ENCODE measurements at regions not wholly inside any gene's neighbourhood (a gene's known extent, or its start where the extent isn't known, plus 50 kb on each side); places are given as distances from the start of the nearest gene placed in this dataset.

- ATAC-seq (no peak), DNase-seq (ENCODE audit: missing footprints) (no peak)
- intact Hi-C loops (cut with DNase I) = no loop called here
These were observed 200.9 kb upstream of the PKDCC start for GRCh38 chr2:41846962-41847361.

DNA sequence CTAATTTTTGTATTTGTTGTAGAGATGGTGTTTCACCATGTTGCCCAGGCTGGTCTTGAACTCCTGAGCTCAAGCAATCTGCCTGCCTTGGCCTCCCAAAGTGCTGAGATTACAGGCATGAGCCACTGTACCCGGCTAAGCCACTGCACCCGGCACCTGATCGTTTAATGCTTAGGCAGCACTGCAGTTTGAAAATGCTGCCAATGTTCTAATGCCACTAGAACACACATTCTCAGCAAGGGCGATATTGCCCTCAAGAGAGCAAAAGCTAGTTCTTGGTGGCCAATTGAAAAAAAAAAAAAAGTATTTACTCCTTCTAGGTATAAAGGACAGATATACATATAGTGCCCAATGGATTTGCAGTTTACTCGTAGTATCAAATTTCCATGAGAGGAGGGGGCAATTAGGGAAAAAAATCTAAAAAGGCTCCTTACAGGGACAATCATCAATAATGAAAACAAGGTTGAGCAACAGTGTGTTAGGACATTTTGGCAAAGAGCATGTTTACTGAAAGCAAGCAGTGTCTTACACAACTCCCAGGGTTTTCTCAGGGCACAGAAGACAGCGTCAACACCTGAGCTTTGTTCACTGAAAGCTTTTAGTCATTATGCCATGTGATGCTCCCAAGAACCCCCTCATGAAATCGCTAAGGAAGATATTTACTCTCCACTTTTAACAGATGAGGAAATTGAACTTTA lies 199.9 kb upstream of the PKDCC start:
- DNase-seq (ENCODE audit: missing footprints) = no peak
- ATAC-seq = peak; percentile 46
- intact Hi-C loops (cut with DNase I) = no loop called here

DNA sequence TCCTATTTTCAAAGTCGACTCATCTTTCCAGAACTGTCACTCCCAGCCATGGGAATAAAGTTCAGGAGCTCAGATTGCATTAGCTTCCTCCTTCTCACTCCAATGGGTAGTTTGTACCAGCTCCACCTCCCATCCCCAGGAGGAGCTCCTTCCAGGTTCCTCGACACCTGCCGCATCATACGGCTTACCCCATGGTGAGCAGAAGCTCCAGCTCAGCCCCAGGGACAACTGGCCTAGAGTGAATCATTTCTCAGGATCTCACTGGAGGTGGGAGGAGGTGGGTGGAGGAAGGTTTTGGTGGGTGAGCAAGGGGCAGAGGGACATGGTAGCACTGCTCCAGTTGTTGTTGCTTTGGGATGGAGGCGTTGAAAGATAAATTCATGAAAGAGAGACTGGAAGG lies 196.3 kb upstream of the PKDCC start:
- DNase-seq (ENCODE audit: missing footprints) (no peak), ATAC-seq (no peak)
- intact Hi-C loops (cut with DNase I) = loop anchor here (5.0 kb wide), 1 partner anchor 236 kb away; no protein-coding TSS in a partner anchor

DNA sequence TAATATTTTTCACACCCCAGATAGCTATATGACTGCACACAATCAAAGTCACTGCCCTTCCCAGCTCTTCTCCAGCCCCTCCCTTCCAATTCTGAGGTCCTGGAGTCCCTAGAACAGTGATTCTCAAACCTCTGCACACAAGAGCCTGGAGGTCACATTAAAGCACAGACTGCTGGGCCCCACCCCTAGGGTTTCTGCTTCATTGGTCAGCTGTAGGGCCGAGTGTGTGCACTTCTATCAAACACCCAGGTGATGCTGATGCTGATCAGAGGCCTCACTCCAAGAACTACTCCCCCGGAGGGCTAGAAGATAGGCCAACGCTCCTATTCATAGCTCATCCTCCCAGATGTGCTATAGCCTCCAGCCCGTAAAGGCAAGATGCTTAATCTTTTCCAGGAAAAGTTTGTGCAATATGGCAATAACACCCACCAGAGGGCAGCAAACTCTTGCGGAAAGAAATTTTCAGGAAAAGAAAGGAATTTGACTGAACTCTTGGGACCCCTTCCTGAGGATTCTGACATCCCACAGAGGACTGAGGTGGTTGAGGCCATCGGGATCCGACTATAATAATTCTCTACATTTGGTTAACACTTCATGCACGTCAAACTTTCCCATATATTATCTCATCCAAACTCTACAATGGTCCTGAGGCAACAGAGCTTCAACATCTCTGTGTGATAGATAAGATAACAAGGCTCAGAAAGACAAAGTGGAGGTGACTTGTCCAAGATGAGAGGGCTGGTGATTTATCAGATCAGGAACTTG lies 194.2 kb upstream of the PKDCC start:
- ATAC-seq (no peak), DNase-seq (ENCODE audit: missing footprints) (no peak)
- intact Hi-C loops (cut with DNase I) = loop anchor here (2.0 to 5.0 kb wide), 2 partner anchors 15 to 234 kb away; no protein-coding TSS in a partner anchor

GRCh38 chr2:41854227-41854626 lies 193.6 kb upstream of the PKDCC start:
- no peak for ATAC-seq
- intact Hi-C loops (cut with DNase I) = loop anchor here (2.0 to 5.0 kb wide), 2 partner anchors 15 to 233 kb away; no protein-coding TSS in a partner anchor

GRCh38 chr2:41856946-41857345 lies 190.9 kb upstream of the PKDCC start:
- ATAC-seq (no peak), DNase-seq (ENCODE audit: missing footprints) (no peak)
- intact Hi-C loops (cut with DNase I) = no loop called here

More at GRCh38 chr2:41854227-41854626, 193.6 kb upstream of the PKDCC start:
- DNase-seq (ENCODE audit: missing footprints) = no peak

DNA sequence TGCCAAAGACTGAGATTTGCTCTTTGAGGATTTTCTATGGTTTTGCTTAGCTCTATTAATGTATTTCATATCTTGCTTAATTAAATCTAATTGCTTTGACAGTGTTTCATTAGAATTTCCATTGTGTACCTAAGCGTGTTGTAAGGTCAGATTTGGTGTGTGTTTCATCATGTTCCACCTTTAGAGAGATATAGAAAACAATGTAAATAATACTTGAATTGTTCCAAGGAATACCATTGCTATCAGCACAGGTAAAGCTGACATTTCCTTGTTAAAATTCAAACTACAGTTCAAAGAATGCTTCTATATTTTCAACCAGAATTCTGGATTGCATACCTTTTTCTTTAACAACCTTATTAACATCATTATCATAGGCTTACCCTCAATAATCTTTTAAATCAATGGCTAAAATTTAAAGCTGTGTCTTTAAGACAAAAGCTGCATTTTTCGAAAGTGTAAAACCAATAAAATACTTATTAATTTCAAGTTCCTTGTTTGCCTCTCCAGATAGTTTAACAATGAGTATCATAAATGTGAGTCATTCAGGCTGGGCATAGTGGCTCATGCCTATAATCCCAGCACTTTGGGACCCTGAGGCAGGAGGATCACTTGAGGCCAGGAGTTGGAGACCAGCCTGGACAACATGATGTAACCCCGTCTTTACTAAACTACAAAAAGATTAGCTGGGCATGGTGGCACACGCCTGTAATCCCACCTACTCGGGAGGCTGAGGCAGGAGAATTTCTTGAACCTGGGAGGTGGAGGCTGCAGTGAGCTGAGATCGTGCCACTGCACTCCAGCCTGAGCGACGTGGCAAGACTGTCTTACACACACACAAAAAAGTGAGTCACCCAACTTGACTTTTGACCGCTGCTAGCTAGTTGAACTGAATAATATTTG lies 188.0 kb upstream of the PKDCC start:
- DNase-seq (ENCODE audit: missing footprints) = no peak
- ATAC-seq = no peak
- intact Hi-C loops (cut with DNase I) = loop anchor here (10.0 kb wide), 1 partner anchor 375 kb away; no protein-coding TSS in a partner anchor

DNA sequence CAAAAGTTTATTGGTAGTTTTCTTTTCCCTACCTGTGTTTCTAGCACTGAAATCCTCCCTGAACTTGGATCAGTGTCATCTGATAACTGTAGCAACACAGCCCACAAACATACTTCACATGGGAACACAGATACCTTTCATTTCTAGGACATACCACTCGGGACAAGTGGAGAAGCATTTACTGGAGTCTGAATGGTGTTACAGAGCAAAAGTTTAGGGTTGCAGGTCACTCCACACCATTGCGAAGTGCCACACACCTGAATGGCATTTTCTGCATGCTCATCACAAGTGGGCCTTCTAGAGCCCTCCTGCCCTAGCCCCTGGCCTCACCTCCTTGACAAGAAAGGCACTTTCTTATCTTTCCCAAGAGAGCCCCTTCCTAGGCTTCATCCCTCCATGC lies 184.8 kb upstream of the PKDCC start:
- intact Hi-C loops (cut with DNase I) = loop anchor here (10.0 kb wide), 1 partner anchor 372 kb away; no protein-coding TSS in a partner anchor
- no peak for ATAC-seq

GRCh38 chr2:41865263-41865662 lies 182.6 kb upstream of the PKDCC start:
- DNase-seq (ENCODE audit: missing footprints) = no peak
- ATAC-seq = no peak
- intact Hi-C loops (cut with DNase I) = loop anchor here (10.0 kb wide), 1 partner anchor 370 kb away; no protein-coding TSS in a partner anchor

More for the DNA sequence above, 184.8 kb upstream of the PKDCC start:
- DNase-seq (ENCODE audit: missing footprints) = no peak

- ATAC-seq (no peak), DNase-seq (ENCODE audit: missing footprints) (no peak)
- intact Hi-C loops (cut with DNase I) = loop anchor here (10.0 kb wide), 1 partner anchor 367 kb away; no protein-coding TSS in a partner anchor
These were observed 180.3 kb upstream of the PKDCC start for GRCh38 chr2:41867553-41867952.

- peak; percentile 74 for DNase-seq (ENCODE audit: missing footprints)
- intact Hi-C loops (cut with DNase I) = loop anchor here (1.0 to 10.0 kb wide), 5 partner anchors 15 to 365 kb away; no protein-coding TSS in a partner anchor
- ATAC-seq = peak; percentile 79
These were observed 178.1 kb upstream of the PKDCC start for GRCh38 chr2:41869542-41870264.

DNA sequence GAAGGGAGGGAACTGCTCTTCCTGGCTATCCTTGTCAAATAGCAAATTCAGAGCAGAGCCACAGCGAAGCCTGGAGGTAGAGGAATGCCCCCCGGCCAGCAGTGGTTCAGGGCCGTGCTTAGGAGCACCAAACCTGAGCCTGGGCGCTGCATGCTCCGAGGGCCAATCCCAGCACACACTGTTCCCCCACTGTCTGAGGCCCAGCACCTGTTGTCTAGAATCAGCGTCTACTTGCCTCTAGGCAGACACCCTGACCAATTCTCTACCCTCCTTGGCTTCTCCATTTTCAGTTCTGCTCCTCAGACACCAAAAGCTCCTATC lies 177.6 kb upstream of the PKDCC start:
- DNase-seq (ENCODE audit: missing footprints) = no peak
- peak; percentile 15 for ATAC-seq
- intact Hi-C loops (cut with DNase I) = loop anchor here (5.0 kb wide), 2 partner anchors 62 to 77 kb away; no protein-coding TSS in a partner anchor

GRCh38 chr2:41871080-41871479 lies 176.7 kb upstream of the PKDCC start:
- intact Hi-C loops (cut with DNase I) = loop anchor here (5.0 kb wide), 2 partner anchors 61 to 76 kb away; no protein-coding TSS in a partner anchor
- ATAC-seq (peak; percentile 60), DNase-seq (ENCODE audit: missing footprints) (no peak)

DNA sequence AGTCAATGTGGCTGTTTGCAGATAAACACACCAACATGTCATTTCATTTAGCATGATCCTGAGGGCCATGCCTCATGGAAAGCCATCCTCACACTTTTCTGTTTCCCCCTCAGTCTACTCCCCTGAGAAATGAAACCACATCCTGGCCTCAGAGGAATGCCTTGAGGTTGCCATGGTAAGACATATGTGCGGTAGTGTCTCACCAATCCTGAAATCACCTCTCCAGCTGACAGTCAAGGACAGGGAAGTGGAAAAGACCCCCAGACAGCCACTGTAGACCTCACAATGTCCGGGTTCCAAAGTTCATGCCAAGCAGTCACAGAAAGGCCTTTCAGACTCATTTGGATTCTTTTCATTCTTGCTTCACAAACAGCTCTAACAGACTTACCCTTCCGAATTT lies 175.2 kb upstream of the PKDCC start:
- DNase-seq (ENCODE audit: missing footprints) (no peak), ATAC-seq (no peak)
- intact Hi-C loops (cut with DNase I) = loop anchor here (5.0 kb wide), 2 partner anchors 60 to 75 kb away; no protein-coding TSS in a partner anchor

- DNase-seq (ENCODE audit: missing footprints) (no peak), ATAC-seq (no peak)
- intact Hi-C loops (cut with DNase I) = loop anchor here (5.0 kb wide), 2 partner anchors 59 to 74 kb away; no protein-coding TSS in a partner anchor
These were observed 174.5 kb upstream of the PKDCC start for GRCh38 chr2:41873102-41874031.

DNA sequence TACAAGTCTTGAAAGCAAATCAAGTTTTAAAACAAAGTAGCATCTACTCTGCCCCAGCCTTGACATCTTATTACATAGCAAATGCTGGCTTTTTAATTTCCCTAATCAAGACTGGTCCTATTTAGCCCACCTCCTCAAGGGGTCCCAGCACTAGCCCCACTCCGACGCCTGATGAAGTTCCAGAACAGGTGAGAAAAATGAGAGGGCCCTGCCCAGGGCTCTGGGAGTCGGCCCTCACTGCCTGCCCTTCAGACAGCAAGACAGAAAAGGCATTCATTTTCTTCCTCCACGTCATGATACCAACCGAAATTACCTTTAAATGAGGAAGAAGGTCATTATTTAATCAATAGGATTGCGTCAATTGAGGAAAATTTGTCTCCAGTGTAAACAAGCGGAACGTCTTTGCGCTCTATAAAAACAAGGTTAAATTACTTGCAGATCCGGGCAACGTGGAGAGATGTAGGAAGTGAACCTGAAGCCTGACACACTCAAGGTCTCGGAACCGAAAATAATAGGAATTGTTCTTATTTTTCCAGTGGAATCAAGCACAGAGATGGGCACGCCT lies 170.6 kb upstream of the PKDCC start:
- DNase-seq (ENCODE audit: missing footprints) = no peak
- intact Hi-C loops (cut with DNase I) = no loop called here
- no peak for ATAC-seq

- no peak for ATAC-seq
- DNase-seq (ENCODE audit: missing footprints) = no peak
- intact Hi-C loops (cut with DNase I) = no loop called here
These were observed 169.8 kb upstream of the PKDCC start for GRCh38 chr2:41878056-41878455.

Measured in Right ventricle myocardium inferior (tissue), 1 donor.